Central memory CD8-positive, alpha-beta T cell (primary cell): ENCODE measurements at regions not wholly inside any gene's neighbourhood (a gene's known extent, or its start where the extent isn't known, plus 50 kb on each side); places are given as distances from the start of the nearest gene placed in this dataset.

Source experiments
- ATAC-seq: fragments of 150-1000 bp; cut with Tn5 transposase; replicated peaks from 2 replicates; pipeline ENCODE4 v1.10.0; 2022; ENCODE audit warnings: mild to moderate bottlenecking, moderate FRiP score, moderate number of reproducible peaks; ENCODE audit not compliant: poor library complexity, severe bottlenecking; ENCODE audit errors: extremely low read depth
- DNase-seq, 2 donors: peaks; one replicate each; pipeline ENCODE4 v3.0.0; 2021; ENCODE audit warnings: low spot score in 2 of 2
- H3K27ac Mint-ChIP-seq: one replicate; pipeline ENCODE4 v1.8.0; 2022; ENCODE audit warnings: low read depth, mild to moderate bottlenecking, moderate library complexity, mixed read lengths
- H3K27me3 Mint-ChIP-seq: one replicate; pipeline ENCODE4 v1.8.0; 2022; ENCODE audit warnings: mixed read lengths
- H3K36me3 Mint-ChIP-seq: one replicate; pipeline ENCODE4 v1.8.0; 2022; ENCODE audit warnings: mild to moderate bottlenecking, moderate library complexity, mixed read lengths; ENCODE audit not compliant: insufficient read depth
- H3K4me1 Mint-ChIP-seq: one replicate; pipeline ENCODE4 v1.8.0; 2022; ENCODE audit warnings: mixed read lengths
- H3K4me3 Mint-ChIP-seq: one replicate; pipeline ENCODE4 v1.8.0; 2022; ENCODE audit warnings: mild to moderate bottlenecking, moderate library complexity, mixed read lengths
- H3K9me3 Mint-ChIP-seq: one replicate; pipeline ENCODE4 v1.8.0; 2022; ENCODE audit warnings: mixed read lengths

DNA sequence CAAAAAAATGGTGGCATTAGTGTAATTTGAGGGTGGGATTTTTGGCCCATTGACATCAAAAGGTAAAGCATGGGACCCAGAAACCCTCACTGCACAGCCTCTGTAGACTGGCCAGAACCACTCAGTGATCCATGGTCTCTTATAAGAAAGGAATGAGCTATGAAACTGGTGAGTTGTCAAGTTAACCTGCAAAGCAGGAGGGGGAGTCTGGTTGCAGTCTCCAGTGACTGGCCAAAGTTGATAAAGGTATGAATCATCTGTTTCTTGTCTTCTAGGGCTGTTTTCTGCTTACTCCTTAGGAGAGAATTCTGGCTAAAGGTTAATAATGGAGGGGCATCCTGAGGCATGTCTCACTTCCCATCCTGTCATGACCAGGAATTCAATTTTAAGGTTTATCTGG, 325.2 kb downstream of the TLR4 start:
- Mint-ChIP-seq H3K36me3 (no peaks in the 10 kb centered on the region), H3K4me1 (no peaks in the 10 kb centered on the region), H3K27ac (no peak overlapping the region), H3K9me3 (peaks cover 7% of the 10 kb centered on the region), H3K4me3 (no peak overlapping the region), H3K27me3 (peaks cover 20% of the 10 kb centered on the region)
- ATAC-seq (no peak), DNase-seq (no peak)

DNA sequence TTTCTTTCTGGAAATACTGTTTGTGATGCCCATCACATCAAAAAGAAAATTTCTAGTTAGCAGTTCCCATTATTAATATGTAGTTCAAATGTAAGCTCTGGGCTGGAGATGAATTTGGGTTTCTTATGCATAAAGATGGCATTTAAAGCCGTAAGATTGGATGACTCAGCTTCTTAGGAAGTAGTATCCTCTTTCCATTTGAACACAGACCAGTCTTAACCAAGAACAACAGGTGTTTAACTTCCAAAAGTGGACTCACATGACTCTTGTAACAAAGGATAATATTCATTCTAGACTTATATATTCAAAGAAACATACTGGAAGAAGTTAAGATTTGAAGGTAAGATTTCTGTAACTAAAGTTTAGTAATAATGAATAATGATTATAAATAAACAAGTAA, 330.5 kb downstream of the TLR4 start:
- no peaks in the 10 kb centered on the region for H3K36me3 Mint-ChIP-seq
- H3K27me3 Mint-ChIP-seq: peaks cover 6% of the 10 kb centered on the region
- DNase-seq (no peak), ATAC-seq (no peak)
- peaks cover 5% of the 10 kb centered on the region for H3K9me3 Mint-ChIP-seq
- no peak overlapping the region for H3K27ac Mint-ChIP-seq
- H3K4me3 Mint-ChIP-seq: no peak overlapping the region
- H3K4me1 Mint-ChIP-seq: no peaks in the 10 kb centered on the region

DNA sequence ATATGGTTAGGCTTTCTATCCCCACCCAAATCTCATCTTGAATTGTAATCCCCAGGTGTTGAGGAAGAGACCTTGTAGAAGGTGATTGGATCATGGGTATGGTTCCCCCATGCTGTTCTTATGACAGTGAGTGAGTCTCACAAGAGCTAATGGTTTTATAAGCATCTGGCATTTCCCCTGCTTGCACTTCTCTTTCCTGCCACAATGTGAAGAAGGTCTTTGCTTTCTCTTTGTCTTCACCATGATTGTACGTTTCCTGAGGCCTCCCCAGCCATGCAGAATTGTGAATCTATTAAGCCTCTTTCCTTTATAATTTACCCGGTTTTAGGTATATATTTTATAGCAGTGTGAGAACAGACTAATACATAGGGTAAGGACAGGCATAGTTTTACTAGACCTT, 334.5 kb downstream of the TLR4 start:
- ATAC-seq (no peak), DNase-seq (no peak)
- Mint-ChIP-seq H3K27me3 (no peaks in the 10 kb centered on the region), H3K27ac (no peak overlapping the region), H3K9me3 (no peaks in the 10 kb centered on the region), H3K36me3 (no peaks in the 10 kb centered on the region), H3K4me3 (no peak overlapping the region), H3K4me1 (no peaks in the 10 kb centered on the region)

DNA sequence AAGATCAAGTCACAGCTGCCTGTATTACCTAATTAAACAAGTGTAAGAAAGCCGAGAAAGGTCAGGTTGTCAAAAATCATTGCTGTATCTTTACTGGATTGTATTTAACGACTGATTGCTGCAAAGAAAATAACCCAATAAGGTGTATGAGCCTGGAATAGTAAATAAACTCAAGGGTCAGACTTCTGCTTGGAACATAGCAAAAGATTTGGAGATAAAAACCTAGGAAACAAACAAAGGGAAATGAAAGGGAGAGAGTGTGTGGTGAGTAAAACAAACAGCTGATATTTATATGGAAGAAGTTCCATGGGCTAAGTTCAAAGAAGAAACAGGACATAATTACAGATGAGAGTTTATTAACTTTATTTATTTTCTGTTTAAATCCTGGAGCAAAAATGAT, 354.0 kb downstream of the TLR4 start:
- ATAC-seq: no peak
- Mint-ChIP-seq H3K36me3 (no peaks in the 10 kb centered on the region), H3K27ac (no peak overlapping the region), H3K27me3 (no peaks in the 10 kb centered on the region), H3K9me3 (peaks cover 19% of the 10 kb centered on the region), H3K4me1 (no peaks in the 10 kb centered on the region), H3K4me3 (no peak overlapping the region)
- DNase-seq: no peak

DNA sequence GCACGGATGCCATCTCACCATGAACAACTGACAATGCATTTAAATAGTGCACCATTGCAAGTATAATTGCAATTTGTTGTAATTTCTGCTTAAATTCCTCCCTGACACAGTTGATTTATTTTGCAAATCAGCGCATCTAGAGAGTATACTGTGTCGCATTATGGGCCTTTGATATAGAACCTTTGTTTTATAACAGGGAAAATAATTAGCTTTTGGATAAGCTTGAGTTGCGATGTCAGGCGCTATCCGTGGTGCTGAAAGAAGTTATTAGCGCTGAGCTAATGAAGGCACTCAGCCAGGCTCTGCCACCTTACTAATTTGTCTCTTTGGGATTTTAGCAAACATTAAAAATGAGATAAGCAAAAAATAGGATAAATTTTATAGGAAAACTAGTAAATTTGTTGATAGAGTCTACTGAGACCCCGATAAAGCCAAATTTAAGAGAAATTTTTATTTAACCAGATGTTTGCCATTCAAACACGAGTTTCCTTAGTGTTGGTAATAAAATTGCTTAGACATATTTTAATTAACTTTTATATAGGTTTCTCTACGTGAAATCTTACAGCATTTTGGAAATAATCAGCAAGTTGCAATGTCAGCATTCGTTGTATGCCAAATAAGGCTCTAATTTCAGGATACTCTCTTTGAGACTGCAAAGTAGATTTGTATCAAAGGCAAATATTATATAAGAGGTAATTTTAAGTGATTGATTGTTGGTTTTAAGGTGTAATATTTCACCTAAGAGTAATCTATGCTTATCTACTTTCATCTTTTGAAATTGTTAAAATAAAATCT, 355.5 kb downstream of the TLR4 start:
- ATAC-seq (no peak), DNase-seq (no peak)
- H3K4me1 Mint-ChIP-seq: no peaks in the 10 kb centered on the region
- H3K27me3 Mint-ChIP-seq: no peaks in the 10 kb centered on the region
- no peak overlapping the region for H3K4me3 Mint-ChIP-seq
- H3K9me3 Mint-ChIP-seq: peaks cover 14% of the 10 kb centered on the region
- H3K27ac Mint-ChIP-seq: no peak overlapping the region
- no peaks in the 10 kb centered on the region for H3K36me3 Mint-ChIP-seq

DNA sequence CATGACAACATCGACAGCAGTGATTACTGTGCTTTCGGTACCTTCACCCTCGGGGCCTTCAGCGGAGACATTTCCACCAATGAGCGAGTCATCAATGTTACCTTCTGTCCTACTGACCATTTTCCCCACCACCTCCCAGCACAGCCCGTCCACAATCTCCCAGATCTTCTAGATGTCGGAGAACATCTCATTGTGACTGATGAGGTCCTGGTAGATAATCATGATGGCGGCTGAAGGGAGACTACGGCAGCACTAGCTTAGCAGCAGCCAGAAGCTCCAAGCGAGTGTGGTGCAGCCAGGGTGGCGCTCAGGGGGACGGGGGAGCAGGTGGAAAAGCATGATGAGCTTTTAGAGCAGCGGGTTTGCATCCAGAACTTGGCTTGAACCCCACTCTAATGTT, 379.0 kb downstream of the TLR4 start:
- Mint-ChIP-seq H3K27ac (no peak overlapping the region), H3K9me3 (no peaks in the 10 kb centered on the region), H3K4me1 (no peaks in the 10 kb centered on the region), H3K4me3 (no peak overlapping the region), H3K36me3 (no peaks in the 10 kb centered on the region), H3K27me3 (no peaks in the 10 kb centered on the region)
- DNase-seq (no peak), ATAC-seq (no peak)

DNA sequence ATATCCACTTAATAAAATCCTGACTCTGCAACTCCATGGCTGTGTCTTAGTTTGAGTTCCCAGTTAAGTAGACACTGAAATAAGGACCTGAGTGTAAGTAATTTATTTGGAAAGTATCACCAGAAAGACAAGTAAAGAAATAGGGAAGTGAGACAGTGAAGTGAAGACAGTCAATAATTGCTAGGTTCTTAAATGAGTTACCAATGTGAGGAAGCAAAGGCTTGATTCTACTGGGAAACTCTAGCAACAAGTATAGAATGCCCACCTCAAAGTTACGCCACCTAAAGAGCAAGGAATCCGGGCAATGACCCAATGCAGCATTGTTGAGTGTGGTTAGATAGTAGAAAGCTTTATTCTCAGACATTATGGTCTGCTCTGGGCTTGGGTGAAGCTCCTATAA, 383.9 kb downstream of the TLR4 start:
- H3K9me3 Mint-ChIP-seq: peaks cover 7% of the 10 kb centered on the region
- H3K4me1 Mint-ChIP-seq: no peaks in the 10 kb centered on the region
- no peak for DNase-seq
- H3K36me3 Mint-ChIP-seq: no peaks in the 10 kb centered on the region
- H3K27ac Mint-ChIP-seq: no peak overlapping the region
- no peaks in the 10 kb centered on the region for H3K27me3 Mint-ChIP-seq
- ATAC-seq: no peak
- H3K4me3 Mint-ChIP-seq: no peak overlapping the region

DNA sequence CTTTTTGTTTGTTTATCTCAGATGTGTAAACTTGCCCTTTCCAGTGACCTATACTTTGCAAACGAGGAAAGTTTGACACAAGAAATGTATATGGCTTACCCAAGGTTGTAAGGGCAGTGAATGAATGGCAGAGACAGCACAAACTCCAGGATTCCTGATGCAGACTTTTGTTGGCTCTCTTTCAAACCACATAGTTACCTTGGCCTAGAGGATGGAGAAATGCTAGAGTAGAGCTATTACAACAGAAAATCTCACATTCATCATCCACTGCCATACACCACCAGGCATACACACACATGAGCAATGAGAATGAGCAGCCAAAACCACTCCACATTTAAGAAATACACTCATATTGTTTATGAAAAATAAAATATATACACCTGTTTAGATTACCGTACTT, 387.0 kb downstream of the TLR4 start:
- no peaks in the 10 kb centered on the region for H3K4me1 Mint-ChIP-seq
- H3K27ac Mint-ChIP-seq: no peak overlapping the region
- DNase-seq: no peak
- H3K9me3 Mint-ChIP-seq: peaks cover 7% of the 10 kb centered on the region
- no peak for ATAC-seq
- H3K36me3 Mint-ChIP-seq: no peaks in the 10 kb centered on the region
- H3K4me3 Mint-ChIP-seq: no peak overlapping the region
- no peaks in the 10 kb centered on the region for H3K27me3 Mint-ChIP-seq

DNA sequence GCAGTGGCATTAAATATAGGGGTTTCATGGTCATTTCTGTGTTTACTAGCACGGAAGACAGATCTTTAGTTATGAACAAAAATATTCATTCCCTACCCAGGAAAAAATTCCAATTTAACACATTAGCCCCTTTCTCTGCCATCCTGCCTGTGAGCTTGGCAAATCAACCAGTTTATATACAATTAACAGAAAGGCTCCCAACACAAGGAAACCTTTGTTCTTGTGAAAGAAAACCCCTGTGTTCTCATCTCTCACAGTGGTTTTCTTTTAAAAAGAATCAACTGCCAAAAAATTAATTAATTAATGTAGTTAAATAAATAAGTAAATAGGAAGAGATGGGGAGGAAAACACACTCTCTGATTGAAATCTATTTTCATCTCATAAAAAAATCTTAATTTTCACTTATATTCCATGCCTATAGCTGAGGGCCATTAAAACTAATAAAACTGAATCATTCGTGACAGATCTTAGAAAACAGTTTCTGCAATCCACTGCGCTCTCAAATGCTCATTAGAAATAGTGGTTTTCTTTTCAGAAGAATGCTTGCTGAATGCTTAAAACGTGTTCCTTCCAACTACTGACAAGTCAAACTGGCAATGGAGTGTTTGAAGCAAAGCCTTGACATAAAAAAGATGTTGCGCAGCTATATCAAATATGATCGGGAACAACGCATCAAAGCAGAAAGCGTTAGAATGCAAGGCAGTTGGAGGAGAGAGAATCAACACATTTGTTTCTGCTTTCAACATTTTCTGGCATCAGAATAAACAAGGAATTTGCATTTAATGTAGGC, 387.7 kb downstream of the TLR4 start:
- Mint-ChIP-seq H3K4me3 (no peak overlapping the region), H3K36me3 (no peaks in the 10 kb centered on the region)

DNA sequence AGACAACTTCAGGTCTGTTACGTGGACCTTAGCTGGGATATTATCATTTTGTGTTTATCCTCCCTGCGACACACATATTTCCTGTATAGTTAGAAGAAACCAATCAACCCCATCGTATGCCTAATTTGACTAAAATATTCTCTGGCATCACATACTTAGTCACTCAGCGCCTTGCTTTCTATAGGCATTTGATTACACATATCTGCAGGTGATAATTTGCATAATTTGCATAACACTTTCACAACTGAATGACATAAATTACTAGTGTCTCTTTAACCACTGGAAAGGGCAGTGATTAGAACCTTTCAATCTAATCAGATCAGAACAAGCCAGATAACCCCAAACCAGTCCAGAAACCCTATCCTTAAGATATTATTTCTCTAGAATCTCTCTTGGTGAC, 390.2 kb downstream of the TLR4 start:
- H3K4me3 Mint-ChIP-seq: no peak overlapping the region
- no peaks in the 10 kb centered on the region for H3K36me3 Mint-ChIP-seq
- H3K27ac Mint-ChIP-seq: no peak overlapping the region
- peaks cover 9% of the 10 kb centered on the region for H3K9me3 Mint-ChIP-seq
- no peak for ATAC-seq
- H3K4me1 Mint-ChIP-seq: no peaks in the 10 kb centered on the region
- no peak for DNase-seq
- no peaks in the 10 kb centered on the region for H3K27me3 Mint-ChIP-seq

More for the DNA sequence above, 387.7 kb downstream of the TLR4 start:
- DNase-seq (no peak), ATAC-seq (no peak)
- no peaks in the 10 kb centered on the region for H3K4me1 Mint-ChIP-seq
- no peaks in the 10 kb centered on the region for H3K27me3 Mint-ChIP-seq
- H3K27ac Mint-ChIP-seq: no peak overlapping the region
- H3K9me3 Mint-ChIP-seq: peaks cover 7% of the 10 kb centered on the region

DNA sequence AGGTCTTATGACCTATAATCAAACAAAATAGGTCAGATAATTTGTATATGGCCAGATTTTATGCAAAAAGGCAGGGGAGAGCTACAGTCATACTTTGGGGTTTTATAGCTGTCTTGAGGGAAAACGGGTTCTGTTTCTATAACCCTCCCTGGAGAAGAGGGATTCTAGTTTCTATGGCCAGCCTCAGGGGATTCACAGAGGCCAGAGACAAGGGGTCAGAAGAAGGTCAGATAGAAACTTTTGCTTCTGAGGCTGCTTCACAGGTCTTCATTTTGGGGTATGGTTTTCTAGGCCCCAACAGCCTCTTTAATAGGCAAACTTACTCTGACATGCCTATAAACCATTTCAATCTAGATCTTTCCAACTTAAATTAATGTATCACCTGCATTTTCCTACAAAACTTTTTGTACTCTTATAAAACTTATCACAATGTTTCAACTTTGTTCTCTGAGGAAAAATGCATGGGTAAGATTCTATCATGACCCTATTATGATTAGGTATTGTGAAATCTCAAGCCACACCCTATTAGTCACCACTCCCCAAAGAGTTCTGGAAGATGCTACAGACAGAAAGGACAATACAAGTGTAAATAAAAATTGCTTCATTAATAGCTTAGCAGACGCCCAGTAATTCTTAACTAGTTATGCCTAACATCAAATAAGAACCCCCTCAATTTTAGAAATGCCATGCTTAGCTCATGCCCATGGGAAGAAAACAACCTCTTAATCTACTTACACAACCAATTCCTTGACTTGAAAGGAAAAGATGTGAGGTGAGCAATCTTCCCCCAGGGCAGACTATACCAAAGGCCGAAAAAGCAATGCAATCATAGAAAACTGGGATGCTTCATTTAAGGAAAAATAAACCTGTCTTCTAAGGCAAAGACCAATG, 396.6 kb downstream of the TLR4 start:
- Mint-ChIP-seq H3K27me3 (no peaks in the 10 kb centered on the region), H3K4me3 (no peak overlapping the region), H3K4me1 (no peaks in the 10 kb centered on the region), H3K9me3 (peaks cover 4% of the 10 kb centered on the region), H3K27ac (no peak overlapping the region), H3K36me3 (no peaks in the 10 kb centered on the region)
- DNase-seq (no peak), ATAC-seq (no peak)

DNA sequence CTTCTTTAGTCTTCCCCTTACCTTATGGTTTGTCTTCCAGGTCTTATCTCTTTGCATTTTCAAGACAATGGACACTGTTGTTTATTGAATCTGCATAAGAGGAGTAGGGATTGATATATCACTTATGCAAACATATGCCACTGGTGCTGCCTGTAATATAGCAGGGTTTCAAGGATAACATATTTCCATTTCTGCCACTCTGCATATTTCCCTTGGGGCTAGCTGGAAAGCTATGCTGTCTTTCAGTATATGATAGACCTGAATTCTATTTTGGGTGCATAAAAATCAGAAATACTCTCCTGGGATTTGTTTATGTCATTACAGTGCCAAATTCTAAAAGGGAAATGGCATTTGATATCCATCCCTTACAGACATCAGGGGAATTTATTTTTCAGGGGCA, 400.2 kb downstream of the TLR4 start:
- Mint-ChIP-seq H3K9me3 (peaks cover 2% of the 10 kb centered on the region), H3K4me3 (no peak overlapping the region), H3K36me3 (no peaks in the 10 kb centered on the region), H3K27me3 (no peaks in the 10 kb centered on the region), H3K4me1 (no peaks in the 10 kb centered on the region), H3K27ac (no peak overlapping the region)
- ATAC-seq (no peak), DNase-seq (no peak)
